Sigmoid colon (tissue), 6 donors: ENCODE measurements at regions not wholly inside any gene's neighbourhood (a gene's known extent, or its start where the extent isn't known, plus 50 kb on each side); places are given as distances from the start of the nearest gene placed in this dataset.

Experiments used
- DNase-seq: peaks from one replicate; pipeline ENCODE4 v3.0.0-alpha.2; 2019
- H3K27ac ChIP-seq, 4 donors: fragments of 200-600 bp; sonication (generic); one replicate each; pipeline ENCODE4 v1.5.1; 2016 to 2019; ENCODE audit warnings: mild to moderate bottlenecking in 1 of 4
- H3K27me3 ChIP-seq, 3 donors: fragments of 200-600 bp; sonication (generic); one replicate each; pipeline ENCODE4 v1.5.1; 2019; ENCODE audit warnings: mild to moderate bottlenecking in 1 of 3
- H3K36me3 ChIP-seq, 4 donors: fragments of 200-600 bp; sonication (generic); one replicate each; pipeline ENCODE4 v1.5.1; 2016 to 2019
- H3K4me1 ChIP-seq, 4 donors: fragments of 200-600 bp; sonication (generic); one replicate each; pipeline ENCODE4 v1.5.1; 2017 to 2019
- H3K4me3 ChIP-seq, 4 donors: fragments of 200-600 bp; sonication (generic); one replicate each; pipeline ENCODE4 v1.5.1; 2017 to 2019; ENCODE audit warnings: mild to moderate bottlenecking in 2 of 4, moderate library complexity in 1 of 4
- H3K9me3 ChIP-seq, 4 donors: fragments of 200-600 bp in 3 of 4; sonication (generic) in 3 of 4; one replicate each; pipeline versions ENCODE4 v1.5.1 to v1.6.1; 2013 to 2019
- EP300 ChIP-seq, 4 donors: sonication (generic); formaldehyde crosslinking; IDR thresholded peaks; one replicate each; pipeline ENCODE4 v1.6.1; 2017; ENCODE audit warnings: antibody characterized with exemption in 4 of 4
- POLR2A ChIP-seq, 2 donors: fragments of 450-650 bp; IDR thresholded peaks; one replicate each; pipeline ENCODE4 v1.6.1; 2016; ENCODE audit warnings: antibody characterized with exemption in 2 of 2, mild to moderate bottlenecking in 2 of 2, moderate library complexity in 2 of 2
- POLR2AphosphoS5 ChIP-seq, 4 donors: sonication (generic); formaldehyde crosslinking; IDR thresholded peaks; one replicate each; pipeline ENCODE4 v1.6.1; 2017; ENCODE audit warnings: antibody characterized with exemption in 4 of 4
- WGBS, 2 donors: extraction: QIAGEN DNeasy Blood & Tissue Kit; methylation state at CpG; one replicate each; pipeline ENCODE4 v1.1.7; 2013; 5-methylcytosine and 5-hydroxymethylcytosine counted together
- intact Hi-C: fragments of 100-400 bp; cut with DNase I; formaldehyde crosslinking; loops from one replicate; pipeline ENCODE4 v1.15.1; 2023
- TF ChIP-seq, protein P1 (sequence below), 4 experiments: fragments of 450-650 bp in 3 of 4; fragments of 200-600 bp in 1 of 4; IDR thresholded peaks; one replicate each; pipeline ENCODE4 v1.5.1; 2016 to 2019; ENCODE audit warnings: antibody characterized with exemption in 4 of 4, mild to moderate bottlenecking in 3 of 4, moderate library complexity in 2 of 4
- donor health status: healthy with polysubstance abuse.
- donor health status: healthy.

DNA sequence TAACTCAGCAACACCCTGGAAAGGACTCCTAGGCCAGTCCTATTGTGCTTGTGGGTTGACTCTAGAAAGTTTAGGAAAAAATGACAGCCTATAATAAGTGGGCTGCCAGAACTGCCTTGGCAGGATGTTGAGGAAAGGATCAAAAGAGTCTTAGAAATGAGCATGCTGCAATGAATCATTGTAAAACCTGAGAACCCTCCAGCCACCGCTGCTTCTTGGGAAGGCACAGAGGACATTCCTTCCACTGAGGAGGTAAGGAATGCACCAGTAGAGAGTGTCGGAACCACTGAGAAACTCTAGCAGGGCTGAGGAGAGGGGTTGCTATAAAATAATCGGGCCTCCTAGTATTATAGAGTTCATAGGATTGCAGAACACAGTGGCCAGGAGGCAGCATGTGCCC is 146.7 kb upstream of the SMIM21 start:
- intact Hi-C loops, result loop anchor here (2.0 kb wide), 1 partner anchor 17 kb away; no protein-coding TSS in a partner anchor
- Histone ChIP-seq H3K4me1 (no peaks in the 10 kb centered on the region), H3K27me3 (no peaks in the 10 kb centered on the region), H3K9me3 (no peaks in the 10 kb centered on the region), H3K27ac (no peak overlapping the region), H3K4me3 (no peak overlapping the region), H3K36me3 (no peaks in the 10 kb centered on the region)
- no peak for TF ChIP-seq EP300 (IDR thresholded peaks at IDR 0.05)
- no peak for TF ChIP-seq POLR2AphosphoS5 (IDR thresholded peaks at IDR 0.05)
- TF ChIP-seq POLR2A (IDR thresholded peaks at IDR 0.05), result no peak
- TF ChIP-seq, protein P1, sequence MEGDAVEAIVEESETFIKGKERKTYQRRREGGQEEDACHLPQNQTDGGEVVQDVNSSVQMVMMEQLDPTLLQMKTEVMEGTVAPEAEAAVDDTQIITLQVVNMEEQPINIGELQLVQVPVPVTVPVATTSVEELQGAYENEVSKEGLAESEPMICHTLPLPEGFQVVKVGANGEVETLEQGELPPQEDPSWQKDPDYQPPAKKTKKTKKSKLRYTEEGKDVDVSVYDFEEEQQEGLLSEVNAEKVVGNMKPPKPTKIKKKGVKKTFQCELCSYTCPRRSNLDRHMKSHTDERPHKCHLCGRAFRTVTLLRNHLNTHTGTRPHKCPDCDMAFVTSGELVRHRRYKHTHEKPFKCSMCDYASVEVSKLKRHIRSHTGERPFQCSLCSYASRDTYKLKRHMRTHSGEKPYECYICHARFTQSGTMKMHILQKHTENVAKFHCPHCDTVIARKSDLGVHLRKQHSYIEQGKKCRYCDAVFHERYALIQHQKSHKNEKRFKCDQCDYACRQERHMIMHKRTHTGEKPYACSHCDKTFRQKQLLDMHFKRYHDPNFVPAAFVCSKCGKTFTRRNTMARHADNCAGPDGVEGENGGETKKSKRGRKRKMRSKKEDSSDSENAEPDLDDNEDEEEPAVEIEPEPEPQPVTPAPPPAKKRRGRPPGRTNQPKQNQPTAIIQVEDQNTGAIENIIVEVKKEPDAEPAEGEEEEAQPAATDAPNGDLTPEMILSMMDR (IDR thresholded peaks at IDR 0.05), result no peak
- WGBS, 2 donors, result 82 to 84% methylated on average over 3 of the region's 3 CpGs
- no peak for DNase-seq

DNA sequence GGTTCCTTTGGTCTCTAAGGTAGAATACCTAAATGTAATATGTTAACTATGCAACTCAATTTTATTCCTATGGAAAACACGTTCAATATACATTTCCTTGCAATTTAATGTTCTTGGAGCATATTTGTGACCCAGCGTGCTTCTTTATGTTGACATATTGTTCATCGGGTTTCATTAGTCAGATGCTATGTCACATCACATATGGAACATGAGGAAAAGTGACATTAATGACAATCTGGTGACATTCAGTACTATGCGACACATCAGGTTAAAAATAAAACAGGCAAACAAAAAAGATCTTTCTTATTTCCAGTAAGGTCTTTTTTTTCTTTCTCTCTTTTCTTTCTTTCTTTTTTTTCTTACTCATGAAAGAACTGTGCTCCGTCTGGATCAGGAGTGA is 135.6 kb upstream of the SMIM21 start:
- H3K4me3 ChIP-seq, result no peak overlapping the region
- H3K27ac ChIP-seq, result no peak overlapping the region
- intact Hi-C loops, result no loop called here
- H3K27me3 ChIP-seq, result no peaks in the 10 kb centered on the region
- no peak for DNase-seq
- TF ChIP-seq EP300 (IDR thresholded peaks at IDR 0.05) (no peak), POLR2AphosphoS5 (IDR thresholded peaks at IDR 0.05) (no peak), POLR2A (IDR thresholded peaks at IDR 0.05) (no peak)
- TF ChIP-seq, protein P1 (IDR thresholded peaks at IDR 0.05), result no peak
- 80 to 91% methylated on average over 5 of the region's 5 CpGs for WGBS, 2 donors
- H3K36me3 ChIP-seq, result no peaks in the 10 kb centered on the region
- H3K4me1 ChIP-seq, result no peaks in the 10 kb centered on the region
- no peaks in the 10 kb centered on the region for H3K9me3 ChIP-seq

DNA sequence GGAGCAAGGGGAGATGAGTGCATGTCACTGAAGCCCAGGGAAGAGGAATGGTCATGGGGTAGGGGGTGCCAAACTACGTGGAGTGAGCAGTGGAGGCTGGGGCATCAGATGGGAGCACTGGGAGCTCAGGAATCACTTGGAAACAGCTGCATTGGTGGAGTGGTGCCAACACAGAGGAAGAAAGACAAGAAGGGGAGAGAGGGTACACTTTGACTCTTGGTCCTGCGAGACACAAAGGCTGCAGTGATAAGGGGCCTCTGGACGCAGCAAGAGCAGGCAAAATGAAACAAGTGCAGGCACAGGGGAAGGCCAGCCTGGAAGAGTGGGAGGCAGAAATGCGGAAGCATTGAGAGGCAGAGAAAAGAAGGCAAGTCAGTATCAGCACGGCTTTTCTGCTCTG is 134.7 kb upstream of the SMIM21 start:
- DNase-seq, result no peak
- no peak overlapping the region for H3K4me3 ChIP-seq
- H3K36me3 ChIP-seq, result no peaks in the 10 kb centered on the region
- no peak overlapping the region for H3K27ac ChIP-seq
- H3K9me3 ChIP-seq, result no peaks in the 10 kb centered on the region
- no peaks in the 10 kb centered on the region for H3K4me1 ChIP-seq
- WGBS, 2 donors, result 77 to 83% methylated on average over 5 of the region's 5 CpGs
- TF ChIP-seq POLR2A (IDR thresholded peaks at IDR 0.05), result no peak
- TF ChIP-seq POLR2AphosphoS5 (IDR thresholded peaks at IDR 0.05), result no peak
- no peak for TF ChIP-seq EP300 (IDR thresholded peaks at IDR 0.05)
- TF ChIP-seq, protein P1 (IDR thresholded peaks at IDR 0.05), result no peak
- H3K27me3 ChIP-seq, result no peaks in the 10 kb centered on the region
- intact Hi-C loops, result no loop called here

DNA sequence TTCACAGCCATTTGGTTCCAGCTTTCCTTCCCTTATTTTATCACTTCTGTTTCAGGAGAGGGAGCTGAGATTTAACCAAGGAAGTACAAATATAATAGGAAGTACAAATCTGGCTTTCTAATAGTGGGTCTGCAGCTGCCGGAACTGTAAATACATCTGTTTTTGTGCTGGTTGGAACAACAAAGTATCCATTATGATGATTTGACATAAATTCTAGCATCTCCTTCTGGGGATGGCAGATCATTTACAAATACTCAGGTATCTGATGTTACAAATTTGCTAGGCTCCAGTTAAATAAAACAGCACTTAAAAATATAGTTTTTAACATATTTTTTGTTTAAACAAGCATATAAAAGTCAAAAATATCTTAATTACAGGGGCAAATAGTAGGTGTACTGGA is 131.3 kb upstream of the SMIM21 start:
- DNase-seq, result no peak
- Histone ChIP-seq H3K36me3 (no peaks in the 10 kb centered on the region), H3K27me3 (no peaks in the 10 kb centered on the region), H3K9me3 (no peaks in the 10 kb centered on the region), H3K4me3 (no peak overlapping the region), H3K27ac (no peak overlapping the region), H3K4me1 (no peaks in the 10 kb centered on the region)
- WGBS, 2 donors, result 59 to 83% methylated on average over 1 of the region's 1 CpG
- intact Hi-C loops, result loop anchor here (10.0 kb wide), 1 partner anchor 356 kb away; no protein-coding TSS in a partner anchor
- TF ChIP-seq POLR2A (IDR thresholded peaks at IDR 0.05) (no peak), EP300 (IDR thresholded peaks at IDR 0.05) (no peak), POLR2AphosphoS5 (IDR thresholded peaks at IDR 0.05) (no peak)
- TF ChIP-seq, protein P1 (IDR thresholded peaks at IDR 0.05), result no peak

DNA sequence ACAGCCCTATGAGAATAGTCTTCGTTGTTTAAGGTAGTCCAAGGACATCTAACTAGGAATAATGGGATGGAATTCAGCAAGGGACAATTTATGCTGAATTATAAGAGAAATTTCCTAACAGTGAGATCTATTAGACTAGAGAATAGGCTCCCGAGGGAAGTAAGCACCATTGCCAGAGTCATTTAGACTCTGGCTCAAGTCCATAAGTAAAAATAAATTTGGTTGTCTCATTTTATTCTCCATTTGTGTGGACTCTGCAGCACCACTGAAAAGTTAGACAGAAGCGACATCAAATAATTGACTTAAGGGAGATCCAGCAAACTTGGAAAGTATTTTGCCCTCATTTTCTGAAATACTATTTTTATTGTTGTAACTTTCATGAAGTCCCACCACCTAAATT is 129.3 kb upstream of the SMIM21 start:
- DNase-seq, result no peak
- no peaks in the 10 kb centered on the region for H3K9me3 ChIP-seq
- TF ChIP-seq, protein P1 (IDR thresholded peaks at IDR 0.05), result no peak
- TF ChIP-seq POLR2A (IDR thresholded peaks at IDR 0.05) (no peak), POLR2AphosphoS5 (IDR thresholded peaks at IDR 0.05) (no peak), EP300 (IDR thresholded peaks at IDR 0.05) (no peak)
- no peak overlapping the region for H3K4me3 ChIP-seq
- no peaks in the 10 kb centered on the region for H3K27me3 ChIP-seq
- WGBS, 2 donors, result 73% methylated on average over 3 of the region's 3 CpGs
- H3K4me1 ChIP-seq, result no peaks in the 10 kb centered on the region
- H3K36me3 ChIP-seq, result no peaks in the 10 kb centered on the region
- intact Hi-C loops, result loop anchor here (10.0 kb wide), 1 partner anchor 358 kb away; no protein-coding TSS in a partner anchor
- H3K27ac ChIP-seq, result no peak overlapping the region
